WTC11 (cell line): ENCODE measurements at regions not wholly inside any gene's neighbourhood (a gene's known extent, or its start where the extent isn't known, plus 50 kb on each side); places are given as distances from the start of the nearest gene placed in this dataset.

Source experiments
- ATAC-seq: fragments of 200-7000 bp; cut with Tn5 transposase; 2 replicates; pipeline ENCODE4 v1.10.0; 2021; ENCODE audit warnings: mild to moderate bottlenecking, moderate library complexity
- CTCF ChIA-PET: fragments of 300-600 bp; sonication (Branson Sonifier 250); formaldehyde crosslinking; loops from one replicate; lab custom pipeline; 2021; ENCODE audit warnings: antibody characterized with exemption; lab: Charles Lee
- POLR2A ChIA-PET: fragments of 350-600 bp; sonication (Branson Sonifier 250); formaldehyde crosslinking; loops from one replicate; lab custom pipeline; 2021; ENCODE audit warnings: antibody characterized with exemption; lab: Charles Lee
- DNase-seq: peaks from one replicate; pipeline ENCODE4 v3.0.0; 2021; ENCODE audit warnings: low spot score
- H3K27ac Mint-ChIP-seq: 2 replicates; pipeline ENCODE4 v1.8.0; 2021; ENCODE audit warnings: mixed read lengths
- H3K27me3 Mint-ChIP-seq: 2 replicates; pipeline ENCODE4 v1.8.0; 2021; ENCODE audit warnings: low read depth, mild to moderate bottlenecking, moderate library complexity, mixed read lengths
- H3K36me3 Mint-ChIP-seq: 2 replicates; pipeline ENCODE4 v1.8.0; 2021; ENCODE audit warnings: mixed read lengths
- H3K4me1 Mint-ChIP-seq: 2 replicates; pipeline ENCODE4 v1.8.0; 2022; ENCODE audit warnings: mixed read lengths
- H3K4me3 Mint-ChIP-seq: 2 replicates; pipeline ENCODE4 v1.8.0; 2021; ENCODE audit warnings: mild to moderate bottlenecking, moderate library complexity, mixed read lengths
- H3K9me3 Mint-ChIP-seq: 2 replicates; pipeline ENCODE4 v1.8.0; 2021; ENCODE audit warnings: mixed read lengths
- ELF4 ChIP-seq: sonication (generic); formaldehyde crosslinking; IDR thresholded peaks from 2 replicates; pipeline ENCODE4 v1.8.1; 2022; ENCODE audit warnings: low read depth, mild to moderate bottlenecking, moderate library complexity, missing genetic modification reagents
- FOXK1 ChIP-seq: sonication (generic); formaldehyde crosslinking; IDR thresholded peaks from 2 replicates; pipeline ENCODE4 v1.8.0; 2022; ENCODE audit warnings: mild to moderate bottlenecking, moderate library complexity, missing genetic modification reagents
- GRHL2 ChIP-seq: fragments of 250-450 bp; sonication (Bioruptor Pico); IDR thresholded peaks from 2 replicates; pipeline ENCODE4 v1.8.0; 2022; ENCODE audit warnings: mild to moderate bottlenecking, moderate library complexity; ENCODE audit not compliant: insufficient replicate concordance, severe bottlenecking
- IRF2 ChIP-seq: sonication (generic); formaldehyde crosslinking; IDR thresholded peaks from 2 replicates; pipeline ENCODE4 v1.8.0; 2022; ENCODE audit warnings: low read depth, missing genetic modification reagents, borderline replicate concordance
- RELA ChIP-seq: sonication (generic); formaldehyde crosslinking; IDR thresholded peaks from 2 replicates; pipeline ENCODE4 v1.8.1; 2022; ENCODE audit warnings: missing genetic modification reagents, mild to moderate bottlenecking, borderline replicate concordance
- TEAD1 ChIP-seq: sonication (generic); formaldehyde crosslinking; IDR thresholded peaks from 2 replicates; pipeline ENCODE4 v1.8.0; 2022; ENCODE audit warnings: mild to moderate bottlenecking, missing genetic modification reagents
- ZBTB21 ChIP-seq: sonication (generic); formaldehyde crosslinking; IDR thresholded peaks from 2 replicates; pipeline ENCODE4 v1.8.1; 2023; ENCODE audit warnings: mild to moderate bottlenecking, missing genetic modification reagents, borderline replicate concordance
- TF ChIP-seq, protein P1 (sequence below): sonication (generic); formaldehyde crosslinking; IDR thresholded peaks from 2 replicates; pipeline ENCODE4 v1.8.1; 2023; ENCODE audit warnings: mild to moderate bottlenecking, missing genetic modification reagents, moderate library complexity
- TF ChIP-seq, protein P2 (sequence below): sonication (generic); formaldehyde crosslinking; IDR thresholded peaks from 2 replicates; pipeline ENCODE4 v1.8.0; 2022; ENCODE audit warnings: mild to moderate bottlenecking, missing genetic modification reagents
- TF ChIP-seq, protein P3 (sequence below): sonication (generic); formaldehyde crosslinking; IDR thresholded peaks from 2 replicates; pipeline ENCODE4 v1.8.1; 2022; ENCODE audit warnings: mild to moderate bottlenecking, missing genetic modification reagents, moderate library complexity, borderline replicate concordance
- TF ChIP-seq, protein P4 (sequence below): sonication (generic); formaldehyde crosslinking; IDR thresholded peaks from 2 replicates; pipeline ENCODE4 v1.8.0; 2022; ENCODE audit warnings: mild to moderate bottlenecking, missing genetic modification reagents
- TF ChIP-seq, protein P5 (sequence below): sonication (generic); formaldehyde crosslinking; IDR thresholded peaks from 2 replicates; pipeline ENCODE4 v1.8.0; 2022; ENCODE audit warnings: mild to moderate bottlenecking, missing genetic modification reagents
- TF ChIP-seq, protein P6 (sequence below): fragments of 250-450 bp; sonication (Bioruptor Pico); IDR thresholded peaks from 2 replicates; pipeline ENCODE4 v1.9.0; 2021; ENCODE audit warnings: mild to moderate bottlenecking, borderline replicate concordance
- TF ChIP-seq, protein P7 (sequence below): sonication (generic); formaldehyde crosslinking; IDR thresholded peaks from 2 replicates; pipeline ENCODE4 v1.8.1; 2023; ENCODE audit warnings: mild to moderate bottlenecking, missing genetic modification reagents
- TF ChIP-seq, protein P8 (sequence below): sonication (generic); formaldehyde crosslinking; conservative IDR thresholded peaks from 2 replicates; pipeline ENCODE4 v1.8.1; 2023; ENCODE audit warnings: mild to moderate bottlenecking, low read depth, missing genetic modification reagents, moderate library complexity
- TF ChIP-seq, protein P9 (sequence below): sonication (generic); formaldehyde crosslinking; IDR thresholded peaks from 2 replicates; pipeline ENCODE4 v1.8.0; 2023; ENCODE audit warnings: missing genetic modification reagents

DNA sequence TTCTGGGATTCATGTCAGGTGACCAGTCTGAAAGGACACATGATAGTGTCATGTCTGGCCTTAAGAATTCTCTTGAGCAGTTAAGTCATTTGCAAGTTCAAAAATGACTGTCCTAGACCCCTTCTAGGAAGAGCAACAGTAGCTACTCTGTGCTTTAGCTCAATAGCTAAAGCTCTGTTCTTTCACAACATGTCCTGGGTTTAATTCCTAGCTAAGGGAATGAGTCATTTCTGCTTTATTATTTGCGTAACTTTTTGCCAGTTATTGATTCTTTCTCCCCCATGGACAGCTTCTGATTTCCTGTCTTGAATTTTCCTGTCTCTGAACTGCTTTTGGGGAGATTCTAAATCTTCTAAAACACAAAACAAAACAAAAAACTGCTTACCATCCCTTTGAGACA lies 1055.8 kb upstream of the DIAPH2 start:
- H3K36me3 Mint-ChIP-seq: peaks cover 25% of the 10 kb centered on the region
- DNase-seq (no peak), ATAC-seq (no peak)
- no peak overlapping the region for H3K4me3 Mint-ChIP-seq
- ChIA-PET POLR2A (no interaction called here), CTCF (no interaction called here)
- peaks cover 43% of the 10 kb centered on the region for H3K9me3 Mint-ChIP-seq
- no peaks in the 10 kb centered on the region for H3K27me3 Mint-ChIP-seq
- H3K27ac Mint-ChIP-seq: no peak overlapping the region
- no peaks in the 10 kb centered on the region for H3K4me1 Mint-ChIP-seq
- no peak for TF ChIP-seq RELA (CRISPR knock-in tag)
- TF ChIP-seq, protein P1, sequence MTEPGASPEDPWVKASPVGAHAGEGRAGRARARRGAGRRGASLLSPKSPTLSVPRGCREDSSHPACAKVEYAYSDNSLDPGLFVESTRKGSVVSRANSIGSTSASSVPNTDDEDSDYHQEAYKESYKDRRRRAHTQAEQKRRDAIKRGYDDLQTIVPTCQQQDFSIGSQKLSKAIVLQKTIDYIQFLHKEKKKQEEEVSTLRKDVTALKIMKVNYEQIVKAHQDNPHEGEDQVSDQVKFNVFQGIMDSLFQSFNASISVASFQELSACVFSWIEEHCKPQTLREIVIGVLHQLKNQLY (CRISPR knock-in tag): no peak
- TF ChIP-seq, protein P2, sequence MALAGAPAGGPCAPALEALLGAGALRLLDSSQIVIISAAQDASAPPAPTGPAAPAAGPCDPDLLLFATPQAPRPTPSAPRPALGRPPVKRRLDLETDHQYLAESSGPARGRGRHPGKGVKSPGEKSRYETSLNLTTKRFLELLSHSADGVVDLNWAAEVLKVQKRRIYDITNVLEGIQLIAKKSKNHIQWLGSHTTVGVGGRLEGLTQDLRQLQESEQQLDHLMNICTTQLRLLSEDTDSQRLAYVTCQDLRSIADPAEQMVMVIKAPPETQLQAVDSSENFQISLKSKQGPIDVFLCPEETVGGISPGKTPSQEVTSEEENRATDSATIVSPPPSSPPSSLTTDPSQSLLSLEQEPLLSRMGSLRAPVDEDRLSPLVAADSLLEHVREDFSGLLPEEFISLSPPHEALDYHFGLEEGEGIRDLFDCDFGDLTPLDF (CRISPR knock-in tag): no peak
- no peak for TF ChIP-seq ZBTB21 (CRISPR knock-in tag)
- TF ChIP-seq, protein P3, sequence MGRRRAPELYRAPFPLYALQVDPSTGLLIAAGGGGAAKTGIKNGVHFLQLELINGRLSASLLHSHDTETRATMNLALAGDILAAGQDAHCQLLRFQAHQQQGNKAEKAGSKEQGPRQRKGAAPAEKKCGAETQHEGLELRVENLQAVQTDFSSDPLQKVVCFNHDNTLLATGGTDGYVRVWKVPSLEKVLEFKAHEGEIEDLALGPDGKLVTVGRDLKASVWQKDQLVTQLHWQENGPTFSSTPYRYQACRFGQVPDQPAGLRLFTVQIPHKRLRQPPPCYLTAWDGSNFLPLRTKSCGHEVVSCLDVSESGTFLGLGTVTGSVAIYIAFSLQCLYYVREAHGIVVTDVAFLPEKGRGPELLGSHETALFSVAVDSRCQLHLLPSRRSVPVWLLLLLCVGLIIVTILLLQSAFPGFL: no peak
- TF ChIP-seq, protein P4, sequence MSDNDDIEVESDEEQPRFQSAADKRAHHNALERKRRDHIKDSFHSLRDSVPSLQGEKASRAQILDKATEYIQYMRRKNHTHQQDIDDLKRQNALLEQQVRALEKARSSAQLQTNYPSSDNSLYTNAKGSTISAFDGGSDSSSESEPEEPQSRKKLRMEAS (CRISPR knock-in tag): no peak
- TF ChIP-seq, protein P5, sequence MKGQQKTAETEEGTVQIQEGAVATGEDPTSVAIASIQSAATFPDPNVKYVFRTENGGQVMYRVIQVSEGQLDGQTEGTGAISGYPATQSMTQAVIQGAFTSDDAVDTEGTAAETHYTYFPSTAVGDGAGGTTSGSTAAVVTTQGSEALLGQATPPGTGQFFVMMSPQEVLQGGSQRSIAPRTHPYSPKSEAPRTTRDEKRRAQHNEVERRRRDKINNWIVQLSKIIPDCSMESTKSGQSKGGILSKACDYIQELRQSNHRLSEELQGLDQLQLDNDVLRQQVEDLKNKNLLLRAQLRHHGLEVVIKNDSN (CRISPR knock-in tag): no peak
- TF ChIP-seq IRF2 (CRISPR knock-in tag): no peak
- TF ChIP-seq, protein P6, sequence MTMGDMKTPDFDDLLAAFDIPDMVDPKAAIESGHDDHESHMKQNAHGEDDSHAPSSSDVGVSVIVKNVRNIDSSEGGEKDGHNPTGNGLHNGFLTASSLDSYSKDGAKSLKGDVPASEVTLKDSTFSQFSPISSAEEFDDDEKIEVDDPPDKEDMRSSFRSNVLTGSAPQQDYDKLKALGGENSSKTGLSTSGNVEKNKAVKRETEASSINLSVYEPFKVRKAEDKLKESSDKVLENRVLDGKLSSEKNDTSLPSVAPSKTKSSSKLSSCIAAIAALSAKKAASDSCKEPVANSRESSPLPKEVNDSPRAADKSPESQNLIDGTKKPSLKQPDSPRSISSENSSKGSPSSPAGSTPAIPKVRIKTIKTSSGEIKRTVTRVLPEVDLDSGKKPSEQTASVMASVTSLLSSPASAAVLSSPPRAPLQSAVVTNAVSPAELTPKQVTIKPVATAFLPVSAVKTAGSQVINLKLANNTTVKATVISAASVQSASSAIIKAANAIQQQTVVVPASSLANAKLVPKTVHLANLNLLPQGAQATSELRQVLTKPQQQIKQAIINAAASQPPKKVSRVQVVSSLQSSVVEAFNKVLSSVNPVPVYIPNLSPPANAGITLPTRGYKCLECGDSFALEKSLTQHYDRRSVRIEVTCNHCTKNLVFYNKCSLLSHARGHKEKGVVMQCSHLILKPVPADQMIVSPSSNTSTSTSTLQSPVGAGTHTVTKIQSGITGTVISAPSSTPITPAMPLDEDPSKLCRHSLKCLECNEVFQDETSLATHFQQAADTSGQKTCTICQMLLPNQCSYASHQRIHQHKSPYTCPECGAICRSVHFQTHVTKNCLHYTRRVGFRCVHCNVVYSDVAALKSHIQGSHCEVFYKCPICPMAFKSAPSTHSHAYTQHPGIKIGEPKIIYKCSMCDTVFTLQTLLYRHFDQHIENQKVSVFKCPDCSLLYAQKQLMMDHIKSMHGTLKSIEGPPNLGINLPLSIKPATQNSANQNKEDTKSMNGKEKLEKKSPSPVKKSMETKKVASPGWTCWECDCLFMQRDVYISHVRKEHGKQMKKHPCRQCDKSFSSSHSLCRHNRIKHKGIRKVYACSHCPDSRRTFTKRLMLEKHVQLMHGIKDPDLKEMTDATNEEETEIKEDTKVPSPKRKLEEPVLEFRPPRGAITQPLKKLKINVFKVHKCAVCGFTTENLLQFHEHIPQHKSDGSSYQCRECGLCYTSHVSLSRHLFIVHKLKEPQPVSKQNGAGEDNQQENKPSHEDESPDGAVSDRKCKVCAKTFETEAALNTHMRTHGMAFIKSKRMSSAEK (CRISPR knock-in tag): no peak
- TF ChIP-seq TEAD1 (CRISPR knock-in tag): no peak
- no peak for TF ChIP-seq ELF4
- no peak for TF ChIP-seq FOXK1 (CRISPR knock-in tag)
- TF ChIP-seq, protein P7, sequence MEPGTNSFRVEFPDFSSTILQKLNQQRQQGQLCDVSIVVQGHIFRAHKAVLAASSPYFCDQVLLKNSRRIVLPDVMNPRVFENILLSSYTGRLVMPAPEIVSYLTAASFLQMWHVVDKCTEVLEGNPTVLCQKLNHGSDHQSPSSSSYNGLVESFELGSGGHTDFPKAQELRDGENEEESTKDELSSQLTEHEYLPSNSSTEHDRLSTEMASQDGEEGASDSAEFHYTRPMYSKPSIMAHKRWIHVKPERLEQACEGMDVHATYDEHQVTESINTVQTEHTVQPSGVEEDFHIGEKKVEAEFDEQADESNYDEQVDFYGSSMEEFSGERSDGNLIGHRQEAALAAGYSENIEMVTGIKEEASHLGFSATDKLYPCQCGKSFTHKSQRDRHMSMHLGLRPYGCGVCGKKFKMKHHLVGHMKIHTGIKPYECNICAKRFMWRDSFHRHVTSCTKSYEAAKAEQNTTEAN (CRISPR knock-in tag): no peak
- TF ChIP-seq, protein P8, sequence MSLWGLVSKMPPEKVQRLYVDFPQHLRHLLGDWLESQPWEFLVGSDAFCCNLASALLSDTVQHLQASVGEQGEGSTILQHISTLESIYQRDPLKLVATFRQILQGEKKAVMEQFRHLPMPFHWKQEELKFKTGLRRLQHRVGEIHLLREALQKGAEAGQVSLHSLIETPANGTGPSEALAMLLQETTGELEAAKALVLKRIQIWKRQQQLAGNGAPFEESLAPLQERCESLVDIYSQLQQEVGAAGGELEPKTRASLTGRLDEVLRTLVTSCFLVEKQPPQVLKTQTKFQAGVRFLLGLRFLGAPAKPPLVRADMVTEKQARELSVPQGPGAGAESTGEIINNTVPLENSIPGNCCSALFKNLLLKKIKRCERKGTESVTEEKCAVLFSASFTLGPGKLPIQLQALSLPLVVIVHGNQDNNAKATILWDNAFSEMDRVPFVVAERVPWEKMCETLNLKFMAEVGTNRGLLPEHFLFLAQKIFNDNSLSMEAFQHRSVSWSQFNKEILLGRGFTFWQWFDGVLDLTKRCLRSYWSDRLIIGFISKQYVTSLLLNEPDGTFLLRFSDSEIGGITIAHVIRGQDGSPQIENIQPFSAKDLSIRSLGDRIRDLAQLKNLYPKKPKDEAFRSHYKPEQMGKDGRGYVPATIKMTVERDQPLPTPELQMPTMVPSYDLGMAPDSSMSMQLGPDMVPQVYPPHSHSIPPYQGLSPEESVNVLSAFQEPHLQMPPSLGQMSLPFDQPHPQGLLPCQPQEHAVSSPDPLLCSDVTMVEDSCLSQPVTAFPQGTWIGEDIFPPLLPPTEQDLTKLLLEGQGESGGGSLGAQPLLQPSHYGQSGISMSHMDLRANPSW (CRISPR knock-in tag): no peak
- TF ChIP-seq GRHL2 (CRISPR knock-in tag): no peak
- TF ChIP-seq, protein P9, sequence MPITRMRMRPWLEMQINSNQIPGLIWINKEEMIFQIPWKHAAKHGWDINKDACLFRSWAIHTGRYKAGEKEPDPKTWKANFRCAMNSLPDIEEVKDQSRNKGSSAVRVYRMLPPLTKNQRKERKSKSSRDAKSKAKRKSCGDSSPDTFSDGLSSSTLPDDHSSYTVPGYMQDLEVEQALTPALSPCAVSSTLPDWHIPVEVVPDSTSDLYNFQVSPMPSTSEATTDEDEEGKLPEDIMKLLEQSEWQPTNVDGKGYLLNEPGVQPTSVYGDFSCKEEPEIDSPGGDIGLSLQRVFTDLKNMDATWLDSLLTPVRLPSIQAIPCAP: no peak
